ENCODE measurements at regions not wholly inside any gene's neighbourhood (a gene's known extent, or its start where the extent isn't known, plus 50 kb on each side); places are given as distances from the start of the nearest gene placed in this dataset.

DNA sequence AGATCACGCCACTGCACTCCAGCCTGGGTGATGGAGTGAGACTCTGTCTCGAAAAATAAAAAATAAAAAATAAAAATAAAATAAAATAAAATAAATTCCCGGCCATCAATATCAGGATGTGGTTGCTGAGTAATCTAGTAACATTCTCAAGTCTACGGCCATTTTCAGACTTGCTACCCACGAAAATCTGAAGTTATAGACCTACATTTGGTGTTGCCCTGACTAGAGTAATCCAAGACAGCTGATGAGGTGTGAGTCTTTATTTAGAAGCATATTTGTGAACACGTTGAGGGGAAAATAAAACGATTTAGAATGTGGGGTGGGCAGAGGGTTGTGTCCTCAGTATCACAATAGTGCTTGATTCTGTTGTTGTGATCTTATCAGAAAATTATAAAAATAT, 130.2 kb upstream of the MID1 start:
- Mint-ChIP-seq H3K4me3 (no peak overlapping the region), H3K4me1 (peaks cover 26% of the 10 kb centered on the region), H3K36me3 (peaks cover 7% of the 10 kb centered on the region), H3K27me3 (ENCODE audit: low read depth) (no peaks in the 10 kb centered on the region), H3K9me3 (peaks cover 35% of the 10 kb centered on the region), H3K27ac (no peak overlapping the region)
- no peak for DNase-seq (ENCODE audit: low spot score in 2 of 2, unreplicated experiment in 2 of 2)
- no peak for TF ChIP-seq CTCF (IDR thresholded peaks at IDR 0.05; ENCODE audit: unreplicated experiment)

GRCh38 chrX:10753116-10753515, 132.7 kb upstream of the MID1 start:
- peak overlapping the region; percentile 22 for H3K27ac Mint-ChIP-seq
- no peak overlapping the region for H3K4me3 Mint-ChIP-seq
- peaks cover 27% of the 10 kb centered on the region for H3K9me3 Mint-ChIP-seq
- DNase-seq (ENCODE audit: low spot score in 2 of 2, unreplicated experiment in 2 of 2): no peak
- no peaks in the 10 kb centered on the region for H3K27me3 Mint-ChIP-seq (ENCODE audit: low read depth)
- peaks cover 7% of the 10 kb centered on the region for H3K36me3 Mint-ChIP-seq
- H3K4me1 Mint-ChIP-seq: peaks cover 43% of the 10 kb centered on the region
- no peak for TF ChIP-seq CTCF (IDR thresholded peaks at IDR 0.05; ENCODE audit: unreplicated experiment)

GRCh38 chrX:10754445-10754844, 134.1 kb upstream of the MID1 start:
- TF ChIP-seq CTCF (IDR thresholded peaks at IDR 0.05; ENCODE audit: unreplicated experiment): no peak
- DNase-seq (ENCODE audit: low spot score in 2 of 2, unreplicated experiment in 2 of 2): no peak

GRCh38 chrX:10755439-10756334, 135.3 kb upstream of the MID1 start:
- H3K4me1 Mint-ChIP-seq: peaks cover 57% of the 10 kb centered on the region

More at GRCh38 chrX:10754445-10754844, 134.1 kb upstream of the MID1 start:
- peak overlapping the region; percentile 86 for H3K27ac Mint-ChIP-seq
- peaks cover 6% of the 10 kb centered on the region for H3K36me3 Mint-ChIP-seq
- no peak overlapping the region for H3K4me3 Mint-ChIP-seq
- H3K27me3 Mint-ChIP-seq (ENCODE audit: low read depth): no peaks in the 10 kb centered on the region
- peaks cover 49% of the 10 kb centered on the region for H3K4me1 Mint-ChIP-seq
- peaks cover 18% of the 10 kb centered on the region for H3K9me3 Mint-ChIP-seq

GRCh38 chrX:10756441-10756840, 136.1 kb upstream of the MID1 start:
- Mint-ChIP-seq H3K36me3 (peaks cover 3% of the 10 kb centered on the region), H3K9me3 (peaks cover 16% of the 10 kb centered on the region), H3K4me3 (no peak overlapping the region), H3K27ac (peak overlapping the region; percentile 85), H3K27me3 (ENCODE audit: low read depth) (no peaks in the 10 kb centered on the region), H3K4me1 (peaks cover 57% of the 10 kb centered on the region)
- no peak for TF ChIP-seq CTCF (IDR thresholded peaks at IDR 0.05; ENCODE audit: unreplicated experiment)
- no peak for DNase-seq (ENCODE audit: low spot score in 2 of 2, unreplicated experiment in 2 of 2)

More at GRCh38 chrX:10755439-10756334, 135.3 kb upstream of the MID1 start:
- no peak for TF ChIP-seq CTCF (IDR thresholded peaks at IDR 0.05; ENCODE audit: unreplicated experiment)
- H3K4me3 Mint-ChIP-seq: no peak overlapping the region
- no peak for DNase-seq (ENCODE audit: low spot score in 2 of 2, unreplicated experiment in 2 of 2)
- no peaks in the 10 kb centered on the region for H3K27me3 Mint-ChIP-seq (ENCODE audit: low read depth)
- H3K36me3 Mint-ChIP-seq: peaks cover 3% of the 10 kb centered on the region
- H3K9me3 Mint-ChIP-seq: peaks cover 15% of the 10 kb centered on the region
- H3K27ac Mint-ChIP-seq: peak overlapping the region; percentile 97

Data from mesothelial cell of epicardium (in vitro differentiated cells).